Mesothelial cell of epicardium (in vitro differentiated cells): ENCODE measurements at regions not wholly inside any gene's neighbourhood (a gene's known extent, or its start where the extent isn't known, plus 50 kb on each side); places are given as distances from the start of the nearest gene placed in this dataset.

Experiments
- DNase-seq, 2 experiments: peaks; one replicate each; pipeline ENCODE4 v3.0.0; 2021; ENCODE audit warnings: low spot score in 2 of 2; ENCODE audit not compliant: unreplicated experiment in 2 of 2
- H3K27ac Mint-ChIP-seq: 2 replicates; pipeline ENCODE4 v1.8.0; 2021; ENCODE audit warnings: mixed read lengths
- H3K27me3 Mint-ChIP-seq: 2 replicates; pipeline ENCODE4 v1.8.0; 2021; ENCODE audit warnings: low read depth, mixed read lengths
- H3K36me3 Mint-ChIP-seq: 2 replicates; pipeline ENCODE4 v1.8.0; 2021; ENCODE audit warnings: mixed read lengths
- H3K4me1 Mint-ChIP-seq: 2 replicates; pipeline ENCODE4 v1.8.0; 2021; ENCODE audit warnings: mixed read lengths
- H3K4me3 Mint-ChIP-seq: 2 replicates; pipeline ENCODE4 v1.8.0; 2021; ENCODE audit warnings: mild to moderate bottlenecking, moderate library complexity, mixed read lengths
- H3K9me3 Mint-ChIP-seq: 2 replicates; pipeline ENCODE4 v1.8.0; 2021; ENCODE audit warnings: mixed read lengths
- TF ChIP-seq, protein P1 (sequence below): fragments of 200-600 bp; sonication (generic); IDR thresholded peaks from one replicate; pipeline ENCODE4 v1.5.0; 2021; ENCODE audit warnings: antibody characterized with exemption; ENCODE audit not compliant: unreplicated experiment

DNA sequence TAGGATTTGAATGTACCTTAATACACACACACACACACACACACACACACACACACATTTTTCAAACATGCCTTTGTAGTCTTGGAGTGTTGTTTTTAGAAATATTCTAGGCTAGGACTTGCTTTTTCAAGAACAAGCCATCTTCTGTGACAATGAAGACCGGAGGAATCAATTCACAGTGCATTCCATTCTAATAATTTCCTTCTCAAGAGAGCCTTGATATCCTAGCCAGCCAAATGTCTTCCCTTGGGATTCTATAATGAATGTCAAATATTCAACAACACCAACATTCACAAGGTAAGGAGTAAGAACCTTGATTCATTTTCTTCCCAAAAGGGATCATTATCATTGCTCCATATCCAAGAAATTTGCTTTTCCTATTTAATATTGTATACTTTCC is 180.3 kb downstream of the SLITRK1 start:
- Mint-ChIP-seq H3K9me3 (no peaks in the 10 kb centered on the region), H3K4me3 (no peak overlapping the region), H3K27ac (no peak overlapping the region), H3K4me1 (no peaks in the 10 kb centered on the region), H3K27me3 (no peaks in the 10 kb centered on the region), H3K36me3 (no peaks in the 10 kb centered on the region)
- TF ChIP-seq, protein P1, sequence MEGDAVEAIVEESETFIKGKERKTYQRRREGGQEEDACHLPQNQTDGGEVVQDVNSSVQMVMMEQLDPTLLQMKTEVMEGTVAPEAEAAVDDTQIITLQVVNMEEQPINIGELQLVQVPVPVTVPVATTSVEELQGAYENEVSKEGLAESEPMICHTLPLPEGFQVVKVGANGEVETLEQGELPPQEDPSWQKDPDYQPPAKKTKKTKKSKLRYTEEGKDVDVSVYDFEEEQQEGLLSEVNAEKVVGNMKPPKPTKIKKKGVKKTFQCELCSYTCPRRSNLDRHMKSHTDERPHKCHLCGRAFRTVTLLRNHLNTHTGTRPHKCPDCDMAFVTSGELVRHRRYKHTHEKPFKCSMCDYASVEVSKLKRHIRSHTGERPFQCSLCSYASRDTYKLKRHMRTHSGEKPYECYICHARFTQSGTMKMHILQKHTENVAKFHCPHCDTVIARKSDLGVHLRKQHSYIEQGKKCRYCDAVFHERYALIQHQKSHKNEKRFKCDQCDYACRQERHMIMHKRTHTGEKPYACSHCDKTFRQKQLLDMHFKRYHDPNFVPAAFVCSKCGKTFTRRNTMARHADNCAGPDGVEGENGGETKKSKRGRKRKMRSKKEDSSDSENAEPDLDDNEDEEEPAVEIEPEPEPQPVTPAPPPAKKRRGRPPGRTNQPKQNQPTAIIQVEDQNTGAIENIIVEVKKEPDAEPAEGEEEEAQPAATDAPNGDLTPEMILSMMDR: no peak
- DNase-seq: no peak

DNA sequence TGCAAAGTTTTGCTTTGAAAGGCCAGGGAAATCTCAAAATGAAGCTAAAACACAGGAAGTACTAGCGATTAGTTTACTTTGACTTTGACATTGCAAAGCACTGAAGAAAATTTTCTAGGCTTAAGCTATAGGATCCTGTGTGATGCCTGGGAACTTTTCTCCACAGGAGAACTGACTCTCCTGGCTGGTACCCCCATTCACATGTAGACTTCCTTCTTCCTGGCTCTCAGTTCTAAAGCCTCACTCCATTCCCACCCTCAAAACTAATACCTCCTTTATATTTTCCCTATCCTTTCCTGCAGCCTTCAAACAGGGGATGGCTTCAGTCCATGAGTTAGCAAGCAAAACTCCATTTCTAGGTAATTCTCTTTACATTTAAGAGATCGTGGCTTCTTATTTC is 189.5 kb downstream of the SLITRK1 start:
- Mint-ChIP-seq H3K9me3 (no peaks in the 10 kb centered on the region), H3K27me3 (no peaks in the 10 kb centered on the region), H3K27ac (peak overlapping the region; percentile 23), H3K36me3 (no peaks in the 10 kb centered on the region), H3K4me3 (no peak overlapping the region), H3K4me1 (peaks cover 14% of the 10 kb centered on the region)
- TF ChIP-seq, protein P1: no peak
- no peak for DNase-seq

DNA sequence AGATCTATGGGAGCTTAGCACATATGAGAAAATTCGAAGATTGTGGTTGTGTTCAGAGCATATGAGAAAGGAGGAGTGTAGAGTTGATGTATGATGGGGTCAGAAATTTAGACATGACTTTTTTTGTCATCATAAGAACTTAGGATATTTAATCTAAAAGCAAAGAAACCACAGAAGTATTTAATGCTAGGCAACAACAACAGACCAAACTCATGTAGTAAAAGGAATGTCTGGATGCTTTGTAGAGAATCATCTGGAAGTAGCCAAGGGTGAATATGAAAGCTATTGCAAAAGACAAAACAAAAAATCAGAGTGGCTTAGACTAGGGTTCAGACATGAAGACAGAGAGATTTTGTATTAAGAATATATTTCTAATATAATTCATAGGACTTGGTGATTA is 190.3 kb downstream of the SLITRK1 start:
- Mint-ChIP-seq H3K27me3 (no peaks in the 10 kb centered on the region), H3K4me1 (peaks cover 14% of the 10 kb centered on the region), H3K4me3 (no peak overlapping the region), H3K36me3 (no peaks in the 10 kb centered on the region), H3K9me3 (no peaks in the 10 kb centered on the region), H3K27ac (no peak overlapping the region)
- no peak for DNase-seq
- TF ChIP-seq, protein P1: no peak

DNA sequence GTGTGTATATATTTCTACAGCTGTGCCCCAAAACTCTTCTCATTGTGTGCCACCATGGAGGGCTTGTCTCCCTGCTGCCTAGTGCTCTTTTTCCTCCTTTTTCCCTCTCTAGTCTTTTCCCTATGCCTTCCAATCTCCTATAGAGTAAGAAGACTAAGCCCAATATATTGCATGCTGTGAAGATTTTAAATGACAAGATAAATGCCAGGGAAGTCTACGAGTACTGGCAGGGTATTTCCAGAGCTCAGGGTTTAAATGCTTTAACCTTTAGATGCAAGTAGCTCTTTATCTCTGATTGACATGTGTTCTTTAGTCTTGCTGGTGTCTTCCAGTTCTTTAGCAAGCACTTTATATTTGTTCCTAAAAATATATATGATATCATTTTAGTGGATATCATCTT is 200.7 kb downstream of the SLITRK1 start:
- Mint-ChIP-seq H3K4me1 (no peaks in the 10 kb centered on the region), H3K27ac (no peak overlapping the region), H3K4me3 (no peak overlapping the region), H3K36me3 (no peaks in the 10 kb centered on the region), H3K27me3 (no peaks in the 10 kb centered on the region), H3K9me3 (peaks cover 7% of the 10 kb centered on the region)
- TF ChIP-seq, protein P1: no peak
- DNase-seq: no peak

DNA sequence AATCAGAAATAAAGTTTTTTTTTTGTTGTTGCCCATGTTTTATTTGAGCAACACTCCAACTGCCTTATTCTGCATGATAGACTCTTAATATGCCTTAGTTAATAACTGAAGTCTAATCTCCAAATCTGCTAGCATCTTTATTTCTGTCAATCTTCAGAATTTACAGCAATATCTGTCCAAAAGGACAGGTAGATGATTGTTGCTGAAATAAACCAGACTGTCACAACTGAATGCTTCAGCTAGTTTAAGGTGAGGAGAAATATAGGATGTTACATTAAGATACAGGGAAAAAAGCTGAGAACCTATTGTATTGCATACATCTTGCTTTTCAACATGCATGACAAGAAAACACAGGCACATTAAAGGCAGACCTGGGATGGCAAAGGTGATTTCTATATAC is 204.3 kb downstream of the SLITRK1 start:
- Mint-ChIP-seq H3K27ac (no peak overlapping the region), H3K27me3 (no peaks in the 10 kb centered on the region), H3K36me3 (no peaks in the 10 kb centered on the region), H3K4me1 (no peaks in the 10 kb centered on the region), H3K4me3 (no peak overlapping the region), H3K9me3 (peaks cover 6% of the 10 kb centered on the region)
- DNase-seq: no peak
- TF ChIP-seq, protein P1: no peak

DNA sequence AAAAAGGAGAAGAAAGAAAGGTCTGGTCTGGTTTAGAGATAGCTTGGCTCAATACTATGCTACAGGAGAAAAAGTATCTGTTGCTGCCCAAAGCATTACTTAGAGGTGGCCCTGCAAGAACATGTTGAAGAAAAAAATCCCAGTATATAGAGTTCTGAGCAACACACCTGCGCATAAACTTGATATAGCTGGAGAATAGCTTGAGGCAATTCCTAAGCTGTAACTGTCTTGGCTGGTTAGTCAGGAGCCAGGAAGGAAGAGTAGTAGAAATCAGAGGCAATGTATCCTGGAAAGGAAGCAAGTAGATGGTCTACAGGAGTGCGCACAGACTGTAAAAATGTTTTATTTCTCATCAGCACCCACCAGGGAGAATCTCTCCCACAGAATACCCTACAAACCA is 209.7 kb downstream of the SLITRK1 start:
- TF ChIP-seq, protein P1: no peak
- no peaks in the 10 kb centered on the region for H3K27me3 Mint-ChIP-seq
- H3K27ac Mint-ChIP-seq: no peak overlapping the region
- no peak overlapping the region for H3K4me3 Mint-ChIP-seq
- H3K9me3 Mint-ChIP-seq: peaks cover 32% of the 10 kb centered on the region
- no peaks in the 10 kb centered on the region for H3K36me3 Mint-ChIP-seq
- no peaks in the 10 kb centered on the region for H3K4me1 Mint-ChIP-seq
- no peak for DNase-seq
